Gastrocnemius medialis (tissue), 4 donors: ENCODE measurements at regions not wholly inside any gene's neighbourhood (a gene's known extent, or its start where the extent isn't known, plus 50 kb on each side); places are given as distances from the start of the nearest gene placed in this dataset.

Source experiments
- ATAC-seq, 2 donors: fragments of 150-250 bp; one replicate each; pipeline ENCODE4 v1.9.1; 2016
- DNase-seq, 2 donors: peaks; one replicate each; pipeline ENCODE4 v3.0.0-alpha.2; 2019
- H3K27ac ChIP-seq, 4 donors: fragments of 200-600 bp; sonication (generic); 1 replicate in 1 of 4; 2 replicates in 3 of 4; pipeline ENCODE4 v1.5.1; 2016 to 2018; ENCODE audit warnings: mild to moderate bottlenecking in 2 of 4, moderate library complexity in 1 of 4
- H3K27me3 ChIP-seq, 3 donors: fragments of 200-600 bp; sonication (generic) in 2 of 3; 1 replicate in 1 of 3; 2 replicates in 2 of 3; pipeline versions ENCODE4 v1.5.1 to v1.6.0; 2016 to 2019; ENCODE audit warnings: mild to moderate bottlenecking in 1 of 3, moderate library complexity in 1 of 3
- H3K36me3 ChIP-seq, 2 donors: fragments of 200-600 bp; sonication (generic) in 1 of 2; one replicate each; pipeline ENCODE4 v1.5.1; 2017 to 2018
- H3K4me1 ChIP-seq, 2 donors: fragments of 200-600 bp; sonication (generic) in 1 of 2; one replicate each; pipeline ENCODE4 v1.5.1; 2016 to 2017; ENCODE audit warnings: mild to moderate bottlenecking in 2 of 2
- H3K4me3 ChIP-seq, 4 donors: fragments of 200-600 bp; sonication (generic) in 3 of 4; 1 replicate in 1 of 4; 2 replicates in 3 of 4; pipeline ENCODE4 v1.5.1; 2016 to 2019; ENCODE audit warnings: mild to moderate bottlenecking in 2 of 4
- H3K9me3 ChIP-seq, 3 donors: fragments of 200-600 bp; sonication (generic) in 2 of 3; 1 replicate in 1 of 3; 2 replicates in 2 of 3; pipeline ENCODE4 v1.5.1; 2016 to 2019
- POLR2A ChIP-seq, 2 donors: fragments of 450-650 bp; IDR thresholded peaks; one replicate each; pipeline ENCODE4 v1.6.1; 2017; ENCODE audit warnings: antibody characterized with exemption in 2 of 2, mild to moderate bottlenecking in 2 of 2, moderate library complexity in 2 of 2
- in situ Hi-C, 4 donors: fragments of 200-750 bp; cut with MboI; loops; one replicate each; pipeline versions ENCODE4 v1.15.0 to v1.8.0; 2017; ENCODE audit warnings: low sequenced_read_pairs in 4 of 4
- intact Hi-C: fragments of 100-400 bp; cut with DNase I; formaldehyde crosslinking; loops from one replicate; pipeline ENCODE4 v1.15.1; 2023; ENCODE audit warnings: low total_unique reads
- TF ChIP-seq, protein P1 (sequence below), 5 experiments: fragments of 450-650 bp in 3 of 5; fragments of 200-600 bp in 2 of 5; sonication (generic) in 2 of 5; IDR thresholded peaks in 4 of 5; conservative IDR thresholded peaks in 1 of 5; 1 replicate in 4 of 5; 2 replicates in 1 of 5; pipeline ENCODE4 v1.5.1; 2016 to 2019; ENCODE audit warnings: antibody characterized with exemption in 5 of 5, mild to moderate bottlenecking in 3 of 5, moderate library complexity in 3 of 5

DNA sequence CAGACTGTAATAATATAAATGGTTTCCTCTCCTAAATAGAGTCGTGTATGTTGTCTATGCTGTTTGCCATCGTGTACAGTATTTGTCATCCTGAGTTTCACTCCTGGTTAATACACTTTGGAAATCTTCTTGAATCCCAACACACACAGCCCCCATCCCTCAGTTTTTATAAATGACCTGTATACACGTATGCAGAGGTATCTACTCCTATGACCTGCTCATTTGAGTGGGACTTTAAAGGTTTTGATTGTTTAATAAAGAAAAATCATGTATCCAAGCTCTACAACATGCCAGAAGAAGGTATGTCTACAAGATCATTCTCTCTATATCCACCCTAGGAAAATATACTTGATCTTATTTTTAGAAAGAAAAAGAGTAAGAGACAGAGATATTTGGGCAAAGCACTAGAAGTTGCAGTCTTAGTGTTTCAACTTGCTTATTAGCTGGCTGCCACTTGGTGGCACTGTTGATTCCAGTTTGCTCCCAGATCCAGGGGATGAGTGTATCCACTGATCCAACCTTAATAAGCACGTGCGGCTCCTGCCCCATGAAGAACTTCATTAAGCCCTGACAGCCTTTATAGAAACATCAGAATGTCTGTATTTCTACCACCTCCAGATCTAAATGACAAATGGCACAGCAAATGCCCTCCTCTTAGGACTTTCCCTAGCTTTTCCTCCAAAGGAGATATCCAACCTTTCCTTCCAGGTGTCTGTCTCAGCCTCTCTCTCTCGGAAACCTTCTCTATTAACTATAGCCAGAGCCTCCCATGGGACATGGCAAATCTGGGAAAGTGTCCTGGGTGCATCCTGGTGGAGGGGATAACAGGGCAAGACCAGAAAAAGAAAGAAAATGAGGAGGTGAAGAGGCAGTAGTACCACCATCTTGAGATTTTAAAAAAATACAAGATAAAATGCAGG lies 181.6 kb upstream of the NEBL start:
- intact Hi-C loops (loop anchor here (1.0 to 5.0 kb wide), 2 partner anchors 192 to 1909 kb away; no protein-coding TSS in a partner anchor), in situ Hi-C loops (loop anchor here in 1 of 4 donors (5.0 kb wide), 1 partner anchor 189 kb away; no protein-coding TSS in a partner anchor)
- Histone ChIP-seq H3K36me3 (no peaks in the 10 kb centered on the region), H3K27ac (no peak overlapping the region), H3K4me3 (no peak overlapping the region), H3K27me3 (no peaks in the 10 kb centered on the region), H3K4me1 (no peaks in the 10 kb centered on the region), H3K9me3 (no peaks in the 10 kb centered on the region)
- TF ChIP-seq, protein P1, sequence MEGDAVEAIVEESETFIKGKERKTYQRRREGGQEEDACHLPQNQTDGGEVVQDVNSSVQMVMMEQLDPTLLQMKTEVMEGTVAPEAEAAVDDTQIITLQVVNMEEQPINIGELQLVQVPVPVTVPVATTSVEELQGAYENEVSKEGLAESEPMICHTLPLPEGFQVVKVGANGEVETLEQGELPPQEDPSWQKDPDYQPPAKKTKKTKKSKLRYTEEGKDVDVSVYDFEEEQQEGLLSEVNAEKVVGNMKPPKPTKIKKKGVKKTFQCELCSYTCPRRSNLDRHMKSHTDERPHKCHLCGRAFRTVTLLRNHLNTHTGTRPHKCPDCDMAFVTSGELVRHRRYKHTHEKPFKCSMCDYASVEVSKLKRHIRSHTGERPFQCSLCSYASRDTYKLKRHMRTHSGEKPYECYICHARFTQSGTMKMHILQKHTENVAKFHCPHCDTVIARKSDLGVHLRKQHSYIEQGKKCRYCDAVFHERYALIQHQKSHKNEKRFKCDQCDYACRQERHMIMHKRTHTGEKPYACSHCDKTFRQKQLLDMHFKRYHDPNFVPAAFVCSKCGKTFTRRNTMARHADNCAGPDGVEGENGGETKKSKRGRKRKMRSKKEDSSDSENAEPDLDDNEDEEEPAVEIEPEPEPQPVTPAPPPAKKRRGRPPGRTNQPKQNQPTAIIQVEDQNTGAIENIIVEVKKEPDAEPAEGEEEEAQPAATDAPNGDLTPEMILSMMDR (IDR thresholded peaks at IDR 0.05 in 4 of 5, conservative IDR thresholded peaks at IDR 0.05 in 1 of 5): peak; percentile 17 to 62 (median 45)
- TF ChIP-seq POLR2A (IDR thresholded peaks at IDR 0.05): no peak
- ATAC-seq (peak; percentile 49 to 75), DNase-seq (peak in 1 of 2 donors; percentile 27)

DNA sequence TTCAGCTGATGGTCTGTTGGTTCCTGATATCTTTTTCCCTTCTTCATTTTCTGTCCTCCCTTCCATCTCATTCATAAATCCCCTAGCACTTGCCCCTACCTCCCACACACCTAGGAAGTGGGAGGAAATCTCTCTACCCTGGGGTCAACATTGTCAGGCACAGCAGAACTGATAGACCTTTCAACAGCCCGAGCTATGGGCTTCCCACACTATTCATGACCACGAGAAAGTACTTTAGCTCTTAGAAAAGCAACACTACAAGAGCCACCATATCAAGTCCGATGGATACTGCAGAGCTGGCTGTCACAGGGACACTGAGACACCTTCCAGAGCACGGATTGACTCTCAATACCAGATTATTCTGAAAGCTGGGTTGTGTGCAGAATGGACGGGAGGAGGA lies 180.6 kb upstream of the NEBL start:
- Histone ChIP-seq H3K4me3 (no peak overlapping the region), H3K4me1 (no peaks in the 10 kb centered on the region), H3K27me3 (no peaks in the 10 kb centered on the region), H3K36me3 (no peaks in the 10 kb centered on the region), H3K27ac (no peak overlapping the region), H3K9me3 (no peaks in the 10 kb centered on the region)
- in situ Hi-C loops: loop anchor here in 1 of 4 donors (5.0 kb wide), 1 partner anchor 190 kb away; no protein-coding TSS in a partner anchor
- ATAC-seq (no peak), DNase-seq (no peak)
- TF ChIP-seq, protein P1 (IDR thresholded peaks at IDR 0.05 in 4 of 5, conservative IDR thresholded peaks at IDR 0.05 in 1 of 5): no peak
- no peak for TF ChIP-seq POLR2A (IDR thresholded peaks at IDR 0.05)
- intact Hi-C loops: loop anchor here (1.0 to 5.0 kb wide), 2 partner anchors 193 to 1910 kb away; no protein-coding TSS in a partner anchor

DNA sequence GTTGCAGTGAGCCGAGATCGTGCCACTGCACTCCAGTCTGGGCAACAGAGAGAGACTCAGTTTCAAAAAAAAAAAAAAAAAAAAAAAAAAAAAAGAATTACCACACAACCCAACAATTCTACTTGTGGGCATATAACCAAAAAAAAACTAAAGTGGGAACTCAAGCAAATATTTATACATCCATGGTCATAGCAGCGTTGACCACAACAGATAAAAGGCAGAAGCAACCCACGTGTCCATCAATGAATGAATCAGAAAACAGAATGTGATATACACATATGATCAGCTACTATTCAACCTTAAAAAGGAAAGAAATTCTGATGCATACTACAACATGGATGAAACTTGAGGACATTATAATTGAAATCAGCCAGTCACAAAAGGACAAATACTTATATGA lies 179.3 kb upstream of the NEBL start:
- ATAC-seq: no peak
- in situ Hi-C loops: loop anchor here in 1 of 4 donors (5.0 kb wide), 1 partner anchor 191 kb away; no protein-coding TSS in a partner anchor
- intact Hi-C loops: loop anchor here (5.0 kb wide), 1 partner anchor 1911 kb away; no protein-coding TSS in a partner anchor
- Histone ChIP-seq H3K4me1 (no peaks in the 10 kb centered on the region), H3K4me3 (no peak overlapping the region), H3K9me3 (no peaks in the 10 kb centered on the region), H3K27me3 (no peaks in the 10 kb centered on the region), H3K36me3 (no peaks in the 10 kb centered on the region), H3K27ac (no peak overlapping the region)
- no peak for DNase-seq
- TF ChIP-seq POLR2A (IDR thresholded peaks at IDR 0.05): no peak
- TF ChIP-seq, protein P1 (IDR thresholded peaks at IDR 0.05 in 4 of 5, conservative IDR thresholded peaks at IDR 0.05 in 1 of 5): no peak

DNA sequence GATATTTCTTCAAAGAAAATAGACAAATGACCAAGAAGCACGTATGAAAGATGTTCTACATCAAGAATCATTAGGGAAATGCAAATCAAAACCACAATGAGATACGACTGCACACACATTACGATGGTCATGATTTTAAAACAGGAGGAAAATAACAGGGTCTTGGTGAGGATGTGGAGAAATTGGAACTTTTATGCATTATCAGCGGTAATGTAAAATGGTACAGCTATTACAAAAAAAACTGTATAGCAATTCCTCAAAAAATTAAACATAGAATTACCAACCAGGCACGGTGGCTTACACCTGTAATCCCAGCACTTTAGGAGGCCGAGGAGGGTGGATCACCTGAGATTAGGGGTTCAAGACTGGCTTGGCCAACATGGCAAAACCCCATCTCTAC lies 178.8 kb upstream of the NEBL start:
- intact Hi-C loops: loop anchor here (5.0 kb wide), 1 partner anchor 1911 kb away; no protein-coding TSS in a partner anchor
- no peaks in the 10 kb centered on the region for H3K36me3 ChIP-seq
- no peaks in the 10 kb centered on the region for H3K27me3 ChIP-seq
- ATAC-seq (no peak), DNase-seq (no peak)
- no peak overlapping the region for H3K27ac ChIP-seq
- no peak overlapping the region for H3K4me3 ChIP-seq
- in situ Hi-C loops: loop anchor here in 1 of 4 donors (5.0 kb wide), 1 partner anchor 191 kb away; no protein-coding TSS in a partner anchor
- TF ChIP-seq, protein P1 (IDR thresholded peaks at IDR 0.05 in 4 of 5, conservative IDR thresholded peaks at IDR 0.05 in 1 of 5): no peak
- no peak for TF ChIP-seq POLR2A (IDR thresholded peaks at IDR 0.05)
- H3K4me1 ChIP-seq: no peaks in the 10 kb centered on the region
- no peaks in the 10 kb centered on the region for H3K9me3 ChIP-seq
